Esophagus muscularis mucosa (tissue), 4 donors: ENCODE measurements at regions not wholly inside any gene's neighbourhood (a gene's known extent, or its start where the extent isn't known, plus 50 kb on each side); places are given as distances from the start of the nearest gene placed in this dataset.

Experiments
- EP300 ChIP-seq: sonication (generic); formaldehyde crosslinking; IDR thresholded peaks from one replicate; pipeline ENCODE4 v1.6.1; 2017; ENCODE audit warnings: antibody characterized with exemption
- POLR2A ChIP-seq: fragments of 450-650 bp; IDR thresholded peaks from one replicate; pipeline ENCODE4 v1.6.1; 2017; ENCODE audit warnings: antibody characterized with exemption, moderate library complexity, mild to moderate bottlenecking, low read depth
- POLR2AphosphoS5 ChIP-seq, 2 donors: sonication (generic); formaldehyde crosslinking; IDR thresholded peaks; one replicate each; pipeline ENCODE4 v1.6.1; 2017; ENCODE audit warnings: antibody characterized with exemption in 2 of 2
- TF ChIP-seq, protein P1 (sequence below), 3 experiments: fragments of 200-600 bp in 2 of 3; fragments of 450-650 bp in 1 of 3; sonication (generic) in 2 of 3; IDR thresholded peaks; one replicate each; pipeline ENCODE4 v1.5.1; 2017 to 2019; ENCODE audit warnings: antibody characterized with exemption in 3 of 3, mild to moderate bottlenecking in 2 of 3, moderate library complexity in 1 of 3

DNA sequence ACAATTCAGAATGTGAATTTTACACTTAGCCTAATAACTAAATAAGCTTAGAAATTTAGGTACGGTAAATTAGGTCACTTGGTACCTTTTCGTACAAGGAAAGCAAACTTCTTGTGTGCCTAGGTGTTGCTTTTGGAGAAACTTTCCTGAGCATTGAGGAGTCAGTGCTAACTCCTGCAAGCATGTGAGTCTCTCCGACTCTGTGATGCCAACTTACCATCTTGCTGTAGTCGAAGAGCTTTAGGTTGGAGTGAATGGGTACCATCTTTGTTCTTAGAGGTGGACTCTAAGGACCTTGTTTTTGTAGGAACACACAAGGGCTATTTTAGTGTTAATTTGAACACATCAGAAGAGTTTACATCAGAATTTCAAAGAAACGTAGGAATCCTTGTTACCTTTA lies 688.9 kb downstream of the USP25 start:
- no peak for TF ChIP-seq POLR2A
- TF ChIP-seq, protein P1, sequence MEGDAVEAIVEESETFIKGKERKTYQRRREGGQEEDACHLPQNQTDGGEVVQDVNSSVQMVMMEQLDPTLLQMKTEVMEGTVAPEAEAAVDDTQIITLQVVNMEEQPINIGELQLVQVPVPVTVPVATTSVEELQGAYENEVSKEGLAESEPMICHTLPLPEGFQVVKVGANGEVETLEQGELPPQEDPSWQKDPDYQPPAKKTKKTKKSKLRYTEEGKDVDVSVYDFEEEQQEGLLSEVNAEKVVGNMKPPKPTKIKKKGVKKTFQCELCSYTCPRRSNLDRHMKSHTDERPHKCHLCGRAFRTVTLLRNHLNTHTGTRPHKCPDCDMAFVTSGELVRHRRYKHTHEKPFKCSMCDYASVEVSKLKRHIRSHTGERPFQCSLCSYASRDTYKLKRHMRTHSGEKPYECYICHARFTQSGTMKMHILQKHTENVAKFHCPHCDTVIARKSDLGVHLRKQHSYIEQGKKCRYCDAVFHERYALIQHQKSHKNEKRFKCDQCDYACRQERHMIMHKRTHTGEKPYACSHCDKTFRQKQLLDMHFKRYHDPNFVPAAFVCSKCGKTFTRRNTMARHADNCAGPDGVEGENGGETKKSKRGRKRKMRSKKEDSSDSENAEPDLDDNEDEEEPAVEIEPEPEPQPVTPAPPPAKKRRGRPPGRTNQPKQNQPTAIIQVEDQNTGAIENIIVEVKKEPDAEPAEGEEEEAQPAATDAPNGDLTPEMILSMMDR (IDR thresholded peaks at IDR 0.05), result no peak
- no peak for TF ChIP-seq POLR2AphosphoS5 (IDR thresholded peaks at IDR 0.05)
- TF ChIP-seq EP300, result no peak
